ENCODE measurements at regions not wholly inside any gene's neighbourhood (a gene's known extent, or its start where the extent isn't known, plus 50 kb on each side); places are given as distances from the start of the nearest gene placed in this dataset.

- no peak for TF ChIP-seq POLR2A (IDR thresholded peaks at IDR 0.05)
- TF ChIP-seq, protein P1, sequence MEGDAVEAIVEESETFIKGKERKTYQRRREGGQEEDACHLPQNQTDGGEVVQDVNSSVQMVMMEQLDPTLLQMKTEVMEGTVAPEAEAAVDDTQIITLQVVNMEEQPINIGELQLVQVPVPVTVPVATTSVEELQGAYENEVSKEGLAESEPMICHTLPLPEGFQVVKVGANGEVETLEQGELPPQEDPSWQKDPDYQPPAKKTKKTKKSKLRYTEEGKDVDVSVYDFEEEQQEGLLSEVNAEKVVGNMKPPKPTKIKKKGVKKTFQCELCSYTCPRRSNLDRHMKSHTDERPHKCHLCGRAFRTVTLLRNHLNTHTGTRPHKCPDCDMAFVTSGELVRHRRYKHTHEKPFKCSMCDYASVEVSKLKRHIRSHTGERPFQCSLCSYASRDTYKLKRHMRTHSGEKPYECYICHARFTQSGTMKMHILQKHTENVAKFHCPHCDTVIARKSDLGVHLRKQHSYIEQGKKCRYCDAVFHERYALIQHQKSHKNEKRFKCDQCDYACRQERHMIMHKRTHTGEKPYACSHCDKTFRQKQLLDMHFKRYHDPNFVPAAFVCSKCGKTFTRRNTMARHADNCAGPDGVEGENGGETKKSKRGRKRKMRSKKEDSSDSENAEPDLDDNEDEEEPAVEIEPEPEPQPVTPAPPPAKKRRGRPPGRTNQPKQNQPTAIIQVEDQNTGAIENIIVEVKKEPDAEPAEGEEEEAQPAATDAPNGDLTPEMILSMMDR (IDR thresholded peaks at IDR 0.05): no peak
Measured at GRCh38 chr2:181753686-181754085, 73.4 kb upstream of the NEUROD1 start.

All from esophagus squamous epithelium (tissue), 4 donors.